ENCODE measurements at regions not wholly inside any gene's neighbourhood (a gene's known extent, or its start where the extent isn't known, plus 50 kb on each side); places are given as distances from the start of the nearest gene placed in this dataset.
A peak's percentile ranks its signal among the peaks of the same experiment; 100 is the strongest.

DNA sequence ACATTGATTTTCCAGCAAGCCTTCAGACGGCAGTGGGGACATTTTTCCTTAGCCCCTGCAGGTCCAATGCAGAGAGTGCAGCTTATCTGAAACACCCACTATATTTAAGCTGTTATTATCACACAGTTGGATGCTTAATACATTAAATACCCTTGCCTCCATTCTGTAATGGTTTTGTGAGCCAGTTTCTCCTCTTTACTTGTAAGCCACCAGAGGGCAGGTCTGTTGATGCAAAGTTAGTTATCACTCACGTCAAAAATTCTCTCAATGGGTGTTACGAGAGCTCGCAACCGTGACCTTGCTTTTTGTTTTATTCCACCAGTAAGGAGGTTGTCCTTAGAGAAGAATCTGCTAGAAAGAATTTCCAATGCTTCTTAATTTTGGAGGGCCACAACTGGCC, 189.8 kb downstream of the INSIG2 start:
- no peak for TF ChIP-seq ZFX (IDR thresholded peaks at IDR 0.05)
- TF ChIP-seq, protein P1, sequence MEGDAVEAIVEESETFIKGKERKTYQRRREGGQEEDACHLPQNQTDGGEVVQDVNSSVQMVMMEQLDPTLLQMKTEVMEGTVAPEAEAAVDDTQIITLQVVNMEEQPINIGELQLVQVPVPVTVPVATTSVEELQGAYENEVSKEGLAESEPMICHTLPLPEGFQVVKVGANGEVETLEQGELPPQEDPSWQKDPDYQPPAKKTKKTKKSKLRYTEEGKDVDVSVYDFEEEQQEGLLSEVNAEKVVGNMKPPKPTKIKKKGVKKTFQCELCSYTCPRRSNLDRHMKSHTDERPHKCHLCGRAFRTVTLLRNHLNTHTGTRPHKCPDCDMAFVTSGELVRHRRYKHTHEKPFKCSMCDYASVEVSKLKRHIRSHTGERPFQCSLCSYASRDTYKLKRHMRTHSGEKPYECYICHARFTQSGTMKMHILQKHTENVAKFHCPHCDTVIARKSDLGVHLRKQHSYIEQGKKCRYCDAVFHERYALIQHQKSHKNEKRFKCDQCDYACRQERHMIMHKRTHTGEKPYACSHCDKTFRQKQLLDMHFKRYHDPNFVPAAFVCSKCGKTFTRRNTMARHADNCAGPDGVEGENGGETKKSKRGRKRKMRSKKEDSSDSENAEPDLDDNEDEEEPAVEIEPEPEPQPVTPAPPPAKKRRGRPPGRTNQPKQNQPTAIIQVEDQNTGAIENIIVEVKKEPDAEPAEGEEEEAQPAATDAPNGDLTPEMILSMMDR (conservative IDR thresholded peaks at IDR 0.05): 0 out of 2 replicates have a peak, but pooled peaks have one; percentile 5
